HG03139 (cell line): ENCODE measurements at regions not wholly inside any gene's neighbourhood (a gene's known extent, or its start where the extent isn't known, plus 50 kb on each side); places are given as distances from the start of the nearest gene placed in this dataset.
"Not testable (repeated sequence)": the region's sequence is repeated elsewhere in the genome, so short reads cannot be mapped to it uniquely, and the experiment has no call there.

ENCODE experiments used
- ATAC-seq: cut with Tn5 transposase; IDR thresholded peaks from one replicate; pipeline ENCODE4 v1.9.1; 2021; ENCODE audit not compliant: unreplicated experiment

DNA sequence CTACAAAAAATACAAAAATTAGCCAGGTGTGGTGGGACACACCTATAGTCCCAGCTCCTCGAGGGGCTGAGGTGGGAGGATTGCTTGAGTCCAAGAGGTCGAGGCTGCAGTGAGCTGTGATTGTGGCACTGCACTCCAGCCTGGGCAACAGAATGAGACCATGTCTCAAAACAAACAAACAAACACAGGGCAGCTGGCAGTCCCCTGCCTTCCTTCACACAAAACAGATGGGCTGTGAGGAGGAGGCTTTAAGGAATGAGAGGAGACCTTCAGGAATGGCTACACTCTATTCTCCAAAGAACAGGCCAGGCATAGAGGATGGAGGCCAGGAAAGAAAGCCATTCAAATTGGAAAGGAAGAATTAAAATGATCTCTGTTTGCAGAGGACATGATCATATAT, 65.6 kb upstream of the MAML3 start:
- no peak for ATAC-seq

DNA sequence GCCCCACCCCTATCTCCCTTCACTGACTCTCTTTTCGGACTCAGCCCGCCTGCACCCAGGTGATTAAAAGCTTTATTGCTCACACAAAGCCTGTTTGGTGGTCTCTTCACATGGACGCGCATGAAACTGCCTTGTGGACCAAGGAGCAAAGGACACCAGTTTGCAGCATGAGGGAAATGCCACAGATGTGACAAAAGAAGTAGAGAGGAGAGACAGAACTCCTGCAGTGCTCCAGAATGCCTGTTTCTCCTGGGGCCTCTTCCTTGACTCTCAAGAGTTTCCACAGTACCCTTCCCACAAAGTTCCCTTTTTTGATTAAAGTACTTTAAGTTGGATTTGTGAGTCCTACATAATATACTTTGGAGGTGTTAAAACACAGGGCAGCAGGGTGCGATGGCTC, 65.1 kb upstream of the MAML3 start:
- ATAC-seq = not testable (repeated sequence)

DNA sequence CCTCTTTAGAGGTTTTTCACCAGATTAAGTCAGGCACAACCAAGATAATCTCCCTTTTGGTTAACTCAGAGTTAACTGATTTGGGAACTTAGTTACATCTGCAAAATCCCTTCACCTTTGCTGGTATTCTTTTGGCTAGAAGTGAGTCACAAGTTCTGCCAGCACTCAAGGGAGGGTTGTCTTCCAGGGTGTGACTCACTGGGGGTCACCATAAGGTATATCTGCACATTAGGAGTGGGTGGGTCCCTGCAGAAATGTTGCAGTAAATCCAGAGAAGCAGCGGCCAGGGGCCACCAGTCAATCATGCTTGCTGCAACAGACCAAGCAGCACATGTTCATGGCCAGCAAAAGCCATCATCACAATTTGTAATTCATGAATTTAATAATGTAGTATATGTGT, 59.8 kb upstream of the MAML3 start:
- ATAC-seq = no peak

DNA sequence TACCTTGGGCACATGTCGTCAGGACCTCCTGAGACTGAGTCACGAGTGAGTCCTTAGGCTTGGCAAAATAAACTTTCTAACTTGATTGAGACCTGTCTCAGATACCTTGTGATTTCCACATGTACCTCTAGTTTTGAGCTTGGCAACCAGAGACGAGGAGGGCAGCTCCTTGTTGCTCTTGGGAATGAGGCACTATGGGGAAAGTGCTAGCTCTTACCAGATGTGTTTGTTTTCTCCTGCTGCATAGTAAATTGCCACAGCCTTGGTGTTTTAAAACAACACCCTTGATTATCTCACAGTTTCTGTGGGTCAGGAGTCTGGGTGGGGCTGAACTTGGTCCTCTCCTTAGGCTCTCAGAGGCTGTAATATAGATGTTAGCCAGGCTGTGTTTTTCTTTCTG, 59.1 kb upstream of the MAML3 start:
- no peak for ATAC-seq

DNA sequence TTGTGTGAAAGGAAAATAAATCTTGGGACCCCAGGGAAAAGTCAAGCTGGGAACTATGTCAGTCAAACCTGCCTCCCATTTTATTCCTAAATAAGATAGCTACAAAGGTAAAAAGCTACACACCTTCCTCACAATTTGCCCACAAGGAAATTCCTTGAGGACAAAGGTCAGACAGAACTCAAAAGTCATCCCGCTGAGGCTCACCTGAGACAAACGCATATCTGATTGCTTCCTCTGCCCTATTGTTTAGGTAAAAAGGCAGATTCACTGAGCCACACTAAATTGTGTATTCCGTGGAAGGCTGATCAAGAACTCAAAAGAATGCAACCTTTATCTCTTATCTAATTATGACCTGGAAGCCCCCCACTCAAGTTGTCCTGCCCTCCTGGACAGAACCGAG, 58.7 kb upstream of the MAML3 start:
- ATAC-seq = no peak

DNA sequence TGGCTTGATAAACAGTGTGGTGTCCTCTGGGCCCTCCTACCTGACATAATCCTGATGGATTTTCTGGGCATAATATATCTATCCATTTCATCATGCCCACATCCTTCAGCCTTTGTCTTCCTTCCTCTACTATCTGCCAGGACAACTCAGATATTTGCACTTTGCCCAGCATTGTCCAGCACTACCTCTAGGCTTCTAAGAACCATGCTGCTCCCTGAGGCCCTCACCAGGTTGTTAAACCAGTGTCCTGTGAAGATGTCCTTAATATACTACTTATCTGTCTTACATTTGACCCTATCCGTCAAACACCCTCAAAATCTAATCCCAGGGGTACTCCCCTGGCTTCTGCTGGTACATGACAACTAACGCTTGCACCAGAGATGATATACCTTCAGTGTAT, 58.2 kb upstream of the MAML3 start:
- ATAC-seq = no peak

DNA sequence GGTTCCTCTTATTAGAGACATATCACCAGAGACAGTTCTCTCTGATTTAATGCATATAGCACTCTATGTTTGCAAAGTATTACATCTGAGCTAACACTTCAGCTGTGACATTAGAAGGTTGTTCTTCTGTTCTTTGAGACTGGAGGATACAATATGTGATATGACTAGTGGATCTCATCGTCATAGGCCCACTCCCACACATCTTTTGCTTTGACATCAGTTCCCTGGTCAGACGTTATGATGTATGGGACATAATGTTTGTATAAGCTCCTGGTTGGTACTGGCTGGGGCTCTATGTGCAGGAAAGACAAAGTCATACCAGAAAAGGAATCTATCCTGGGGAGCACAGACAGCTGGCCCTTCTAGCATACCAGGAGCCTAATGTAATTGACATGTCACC, 57.7 kb upstream of the MAML3 start:
- no peak for ATAC-seq

DNA sequence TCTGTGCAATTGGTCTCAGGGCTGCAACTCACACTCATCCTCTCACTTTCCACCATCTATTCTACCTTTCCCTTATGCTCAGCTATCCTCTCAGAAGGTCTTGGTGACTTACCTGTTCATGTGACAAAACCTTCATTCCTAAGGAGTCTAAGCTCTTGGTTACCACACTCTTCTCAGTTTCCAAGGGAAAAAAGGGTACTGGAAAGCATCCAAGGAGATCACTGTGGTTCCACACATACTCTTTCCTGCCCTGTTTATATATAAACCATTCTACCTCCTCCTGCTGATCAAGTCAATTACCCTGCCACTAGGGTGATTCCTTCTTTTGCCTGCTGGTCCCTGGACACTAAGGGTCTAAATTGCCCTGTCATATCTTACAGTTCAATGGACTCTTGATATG, 57.2 kb upstream of the MAML3 start:
- no peak for ATAC-seq

DNA sequence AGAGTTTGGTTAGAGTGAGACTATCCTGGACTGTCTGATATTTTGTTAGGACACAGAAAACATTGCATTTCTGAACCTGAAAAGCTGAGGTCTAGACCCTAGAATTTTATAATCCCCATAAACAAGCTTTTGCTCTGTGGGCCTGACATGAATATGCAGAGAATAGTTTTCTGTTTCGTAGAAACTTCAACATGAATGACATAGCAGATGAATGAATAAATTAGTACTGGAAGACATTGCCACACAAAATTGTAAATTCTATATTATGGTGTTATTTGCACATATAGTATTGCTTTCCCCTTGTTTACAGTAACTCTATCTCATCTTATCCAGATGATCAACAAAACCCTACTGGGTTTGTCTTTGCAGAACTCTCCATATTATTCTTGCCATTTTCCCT, 54.9 kb upstream of the MAML3 start:
- ATAC-seq = no peak
